HepG2 (cell line): ENCODE measurements at regions not wholly inside any gene's neighbourhood (a gene's known extent, or its start where the extent isn't known, plus 50 kb on each side); places are given as distances from the start of the nearest gene placed in this dataset.

ENCODE experiments used
- ATAC-seq: fragments of 200-7000 bp; cut with Tn5 transposase; 3 replicates; pipeline ENCODE4 v1.9.1; 2020; ENCODE audit warnings: mild to moderate bottlenecking, moderate library complexity
- BruUV-seq: library from RNA; stranded (reverse); fragments of 400-500 nt; replicated peaks from 2 replicates; lab custom pipeline; 2021; lab: Mats Ljungman, UMichigan
- CTCF ChIA-PET: fragments of 300-600 bp; formaldehyde crosslinking; extraction: SDS; loops from one replicate; lab custom pipeline; 2021; ENCODE audit warnings: low total read pairs, inconsistent platforms, low intra/inter-chr PET ratio; lab: Yijun Ruan, JAX
- POLR2A ChIA-PET: fragments of 350-600 bp; sonication (Branson Sonifier 250); formaldehyde crosslinking; loops from one replicate; lab custom pipeline; 2020; ENCODE audit warnings: antibody characterized with exemption, inconsistent platforms; lab: Yijun Ruan, JAX
- DNase-seq: peaks from one replicate; pipeline ENCODE4 v3.0.0-alpha.2; 2015; ENCODE audit warnings: low spot score
- FAIRE-seq: peaks from 3 replicates; lab custom pipeline; 2011; peaks lifted over from hg19 to GRCh38; lab: Jason Lieb, UNC
- H2AFZ ChIP-seq: one replicate; pipeline ENCODE4 v1.6.1; 2011; ENCODE audit warnings: low read length, inconsistent platforms
- H3K27ac ChIP-seq: fragments of 300-600 bp; 3 replicates; pipeline ENCODE4 v1.8.0; 2011; ENCODE audit warnings: mixed run types, mild to moderate bottlenecking, mixed read lengths, low read length, inconsistent platforms; ENCODE audit not compliant: insufficient read depth; ENCODE audit errors: extremely low read length
- H3K27me3 ChIP-seq, 2 experiments: fragments of 200-600 bp in 1 of 2; 2 replicates in 1 of 2; 3 replicates in 1 of 2; pipeline versions ENCODE4 v1.6.0 to v1.8.0; 2011; ENCODE audit warnings: low read length in 2 of 2, mild to moderate bottlenecking in 2 of 2, moderate library complexity in 2 of 2, inconsistent platforms in 1 of 2; ENCODE audit not compliant: insufficient read depth in 2 of 2, control insufficient read depth in 1 of 2
- H3K36me3 ChIP-seq, 2 experiments: fragments of 200-600 bp in 1 of 2; replicated peaks in 1 of 2; 2 replicates in 1 of 2; 3 replicates in 1 of 2; pipeline versions ENCODE4 v1.5.1 to v1.8.0; 2011; ENCODE audit warnings: low read length in 2 of 2, inconsistent platforms in 1 of 2; ENCODE audit not compliant: insufficient read depth in 2 of 2, control insufficient read depth in 1 of 2
- H3K4me1 ChIP-seq: 2 replicates; pipeline ENCODE4 v1.5.1; 2012; ENCODE audit warnings: low read length, inconsistent platforms; ENCODE audit not compliant: insufficient read depth
- H3K4me2 ChIP-seq: 2 replicates; pipeline ENCODE4 v1.6.0; 2011; ENCODE audit warnings: low read depth, low read length, inconsistent platforms
- H3K4me3 ChIP-seq, 3 experiments: fragments of 200-600 bp in 1 of 3; sonication (generic), shearing (Covaris generic) in 1 of 3; replicated peaks in 1 of 3; 2 replicates each; pipeline ENCODE4 v1.5.1; 2011 to 2016; ENCODE audit warnings: low read length in 3 of 3, inconsistent platforms in 2 of 3, low read depth in 2 of 3, mild to moderate bottlenecking in 2 of 3, control low read depth in 1 of 3, mixed read lengths in 1 of 3; ENCODE audit not compliant: insufficient read depth in 1 of 3
- H3K79me2 ChIP-seq: one replicate; pipeline ENCODE4 v1.6.1; 2011; ENCODE audit warnings: low read length, inconsistent platforms; ENCODE audit not compliant: insufficient read depth
- H3K9ac ChIP-seq: 2 replicates; pipeline ENCODE4 v1.6.0; 2011; ENCODE audit warnings: mild to moderate bottlenecking, low read depth, low read length, inconsistent platforms; ENCODE audit not compliant: insufficient read depth
- H3K9me3 ChIP-seq: 2 replicates; pipeline ENCODE4 v1.5.1; 2012; ENCODE audit warnings: mild to moderate bottlenecking, low read length
- H4K20me1 ChIP-seq: 2 replicates; pipeline ENCODE4 v1.6.0; 2011; ENCODE audit warnings: inconsistent platforms, mild to moderate bottlenecking, low read length, moderate library complexity; ENCODE audit not compliant: insufficient read depth
- ARHGAP35 ChIP-seq: sonication (generic); formaldehyde crosslinking; IDR thresholded peaks from 2 replicates; pipeline ENCODE4 v1.9.0; 2022; ENCODE audit warnings: mild to moderate bottlenecking, inconsistent platforms, moderate library complexity, missing genetic modification reagents, borderline replicate concordance
- CEBPB ChIP-seq: IDR thresholded peaks from 2 replicates; pipeline ENCODE4 v1.6.1; 2011; ENCODE audit warnings: low read depth, low read length, improper control_type of control experiment, borderline replicate concordance
- CTCF ChIP-seq: sonication (generic); formaldehyde crosslinking; IDR thresholded peaks from 2 replicates; pipeline ENCODE4 v1.5.0; 2020; ENCODE audit warnings: mild to moderate bottlenecking, missing genetic modification reagents, moderate library complexity
- ZNF12 ChIP-seq: sonication (generic); formaldehyde crosslinking; IDR thresholded peaks from 2 replicates; pipeline ENCODE4 v1.5.0; 2020; ENCODE audit warnings: missing genetic modification reagents
- WGBS: methylation state at CpG from one replicate; pipeline ENCODE4 v1.1.6; 2017; ENCODE audit warnings: low lambda C conversion rate; 5-methylcytosine and 5-hydroxymethylcytosine counted together
- in situ Hi-C: cut with HindIII; loops from 2 replicates; pipeline ENCODE4 v1.10.0; 2017; ENCODE audit warnings: low pct_unique_long_range_greater_than_20kb; ENCODE audit not compliant: extremely low pct_ligation_motif_present
- intact Hi-C: fragments of 100-400 bp; cut with micrococcal nuclease; formaldehyde crosslinking; loops from one replicate; pipeline ENCODE4 v1.10.0; 2022; ENCODE audit not compliant: unreplicated experiment

- no TSS peak for BruUV-seq
- WGBS: 14% methylated on average over 1 of the region's 1 CpG
- intact Hi-C loops (no loop called here), in situ Hi-C loops (no loop called here)
- Histone ChIP-seq H2AFZ (no peak overlapping the region), H3K9me3 (no peaks in the 10 kb centered on the region), H3K4me2 (no peak overlapping the region), H3K9ac (no peak overlapping the region), H3K36me3 (no peaks in the 10 kb centered on the region), H3K4me3 (no peak overlapping the region), H3K4me1 (no peaks in the 10 kb centered on the region), H3K27ac (no peak overlapping the region), H4K20me1 (no peaks in the 10 kb centered on the region), H3K27me3 (no peaks in the 10 kb centered on the region), H3K79me2 (no peaks in the 10 kb centered on the region)
- ChIA-PET CTCF (no interaction called here), POLR2A (no interaction called here)
- no peak for ATAC-seq
- FAIRE-seq: no peak
- TF ChIP-seq ARHGAP35 (CRISPR knock-in tag) (no peak), CTCF (no peak), CEBPB (peak; percentile 52; the same call in 1 of the 2 replicates), ZNF12 (no peak)
- no peak for DNase-seq
Observed at GRCh38 chr7:42289473-42289872, 52.5 kb upstream of the GLI3 start.
